ENCODE measurements at regions not wholly inside any gene's neighbourhood (a gene's known extent, or its start where the extent isn't known, plus 50 kb on each side); places are given as distances from the start of the nearest gene placed in this dataset.
"Not testable (repeated sequence)": the region's sequence is repeated elsewhere in the genome, so short reads cannot be mapped to it uniquely, and the experiment has no call there.

GRCh38 chr2:58369594-58369993, 128.5 kb upstream of the FANCL start:
- DNase-seq = no peak

GRCh38 chr2:58364098-58364497, 123.0 kb upstream of the FANCL start:
- no peak for DNase-seq

- DNase-seq = no peak
Measured at GRCh38 chr2:58358026-58358425, 116.9 kb upstream of the FANCL start.

GRCh38 chr2:58357521-58357920, 116.4 kb upstream of the FANCL start:
- DNase-seq = no peak

GRCh38 chr2:58354230-58354629, 113.1 kb upstream of the FANCL start:
- DNase-seq = no peak

GRCh38 chr2:58350484-58350883, 109.4 kb upstream of the FANCL start:
- DNase-seq = no peak

- DNase-seq = no peak
Measured at GRCh38 chr2:58347810-58348209, 106.7 kb upstream of the FANCL start.

- no peak for DNase-seq
Measured at GRCh38 chr2:58341047-58341446, 99.9 kb upstream of the FANCL start.

GRCh38 chr2:58339548-58340243, 98.6 kb upstream of the FANCL start:
- no peak for DNase-seq

- no peak for DNase-seq
Measured at GRCh38 chr2:58336416-58336815, 95.3 kb upstream of the FANCL start.

- no peak for DNase-seq
Measured at GRCh38 chr2:58334414-58334813, 93.3 kb upstream of the FANCL start.

- DNase-seq = not testable (repeated sequence)
Measured at GRCh38 chr2:58325296-58325895, 84.3 kb upstream of the FANCL start.

GRCh38 chr2:58319481-58319880, 78.4 kb upstream of the FANCL start:
- DNase-seq = no peak

- not testable (repeated sequence) for DNase-seq
Measured at GRCh38 chr2:58318949-58319348, 77.8 kb upstream of the FANCL start.

GRCh38 chr2:58313926-58314325, 72.8 kb upstream of the FANCL start:
- DNase-seq = no peak

GRCh38 chr2:58308435-58308834, 67.3 kb upstream of the FANCL start:
- no peak for DNase-seq

- DNase-seq = no peak
Measured at GRCh38 chr2:58304843-58305242, 63.7 kb upstream of the FANCL start.

- DNase-seq = no peak
Measured at GRCh38 chr2:58299123-58299522, 58.0 kb upstream of the FANCL start.

GRCh38 chr2:58293056-58293455, 51.9 kb upstream of the FANCL start:
- no peak for DNase-seq

GRCh38 chr2:58291726-58292438, 50.8 kb upstream of the FANCL start:
- DNase-seq = no peak
